Adrenal gland (tissue), 5 donors: ENCODE measurements at regions not wholly inside any gene's neighbourhood (a gene's known extent, or its start where the extent isn't known, plus 50 kb on each side); places are given as distances from the start of the nearest gene placed in this dataset.

Source experiments
- POLR2A ChIP-seq, 2 donors: fragments of 450-650 bp; IDR thresholded peaks; one replicate each; pipeline ENCODE4 v1.6.1; 2017; ENCODE audit warnings: antibody characterized with exemption in 2 of 2, mild to moderate bottlenecking in 2 of 2, moderate library complexity in 1 of 2
- TF ChIP-seq, protein P1 (sequence below), 6 experiments: fragments of 450-650 bp in 4 of 6; fragments of 200-600 bp in 2 of 6; sonication (generic) in 1 of 6; IDR thresholded peaks; 1 replicate in 5 of 6; 2 replicates in 1 of 6; pipeline versions ENCODE4 v1.5.1 to v1.8.0; 2016 to 2021; ENCODE audit warnings: antibody characterized with exemption in 6 of 6, mild to moderate bottlenecking in 2 of 6, moderate library complexity in 1 of 6
- donor health status: DM: no; HTN: no; CAD: no.

DNA sequence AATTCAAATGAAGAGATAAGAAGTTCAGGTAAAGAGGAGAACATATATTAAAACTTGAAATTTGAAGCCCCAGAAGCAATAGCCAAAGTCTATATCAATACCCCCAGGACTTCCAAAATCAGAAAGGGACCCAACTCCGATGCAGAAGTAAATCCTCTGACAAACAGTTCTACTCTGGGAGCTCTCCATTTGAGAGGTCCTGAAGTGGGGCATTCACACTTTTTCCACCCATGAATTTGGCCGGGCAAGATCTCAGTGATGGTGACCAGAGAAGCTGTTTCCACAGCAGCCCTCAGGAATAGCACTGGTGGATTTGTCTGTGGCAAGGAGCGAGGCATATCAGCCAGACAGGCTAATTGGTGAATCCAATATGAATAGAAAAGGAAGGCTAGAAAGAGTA, 313.6 kb upstream of the MC4R start:
- TF ChIP-seq, protein P1, sequence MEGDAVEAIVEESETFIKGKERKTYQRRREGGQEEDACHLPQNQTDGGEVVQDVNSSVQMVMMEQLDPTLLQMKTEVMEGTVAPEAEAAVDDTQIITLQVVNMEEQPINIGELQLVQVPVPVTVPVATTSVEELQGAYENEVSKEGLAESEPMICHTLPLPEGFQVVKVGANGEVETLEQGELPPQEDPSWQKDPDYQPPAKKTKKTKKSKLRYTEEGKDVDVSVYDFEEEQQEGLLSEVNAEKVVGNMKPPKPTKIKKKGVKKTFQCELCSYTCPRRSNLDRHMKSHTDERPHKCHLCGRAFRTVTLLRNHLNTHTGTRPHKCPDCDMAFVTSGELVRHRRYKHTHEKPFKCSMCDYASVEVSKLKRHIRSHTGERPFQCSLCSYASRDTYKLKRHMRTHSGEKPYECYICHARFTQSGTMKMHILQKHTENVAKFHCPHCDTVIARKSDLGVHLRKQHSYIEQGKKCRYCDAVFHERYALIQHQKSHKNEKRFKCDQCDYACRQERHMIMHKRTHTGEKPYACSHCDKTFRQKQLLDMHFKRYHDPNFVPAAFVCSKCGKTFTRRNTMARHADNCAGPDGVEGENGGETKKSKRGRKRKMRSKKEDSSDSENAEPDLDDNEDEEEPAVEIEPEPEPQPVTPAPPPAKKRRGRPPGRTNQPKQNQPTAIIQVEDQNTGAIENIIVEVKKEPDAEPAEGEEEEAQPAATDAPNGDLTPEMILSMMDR (IDR thresholded peaks at IDR 0.05) = no peak
- no peak for TF ChIP-seq POLR2A (IDR thresholded peaks at IDR 0.05)
